GM23338 (cell line): ENCODE measurements at regions not wholly inside any gene's neighbourhood (a gene's known extent, or its start where the extent isn't known, plus 50 kb on each side); places are given as distances from the start of the nearest gene placed in this dataset.

Source experiments
- CTCF ChIP-seq, 2 experiments: fragments of 200-600 bp in 1 of 2; sonication (generic) in 1 of 2; conservative IDR thresholded peaks; 2 replicates each; pipeline versions ENCODE4 v1.5.1 to v1.6.1; 2016 to 2017; ENCODE audit warnings: antibody characterized with exemption in 2 of 2, low read depth in 2 of 2, mild to moderate bottlenecking in 2 of 2, moderate library complexity in 1 of 2
- EZH2 ChIP-seq: fragments of 200-600 bp; sonication (generic); IDR thresholded peaks from one replicate; pipeline ENCODE4 v1.8.0; 2017; ENCODE audit warnings: antibody characterized with exemption, mild to moderate bottlenecking, low read depth; ENCODE audit not compliant: unreplicated experiment
- EZH2phosphoT487 ChIP-seq: fragments of 200-600 bp; sonication (generic); IDR thresholded peaks from one replicate; pipeline ENCODE4 v1.8.1; 2018; ENCODE audit warnings: antibody characterized with exemption; ENCODE audit not compliant: unreplicated experiment
- POLR2AphosphoS5 ChIP-seq: IDR thresholded peaks from 2 replicates; pipeline ENCODE4 v1.6.1; 2016; ENCODE audit warnings: antibody characterized with exemption, low read depth
- REST ChIP-seq: IDR thresholded peaks from one replicate; pipeline ENCODE4 v1.6.1; 2018; ENCODE audit warnings: antibody characterized with exemption; ENCODE audit not compliant: unreplicated experiment
- ZNF331 ChIP-seq: fragments of 250-450 bp; sonication (Bioruptor Pico); IDR thresholded peaks from 2 replicates; pipeline ENCODE4 v1.5.0; 2020; ENCODE audit warnings: low read depth, mild to moderate bottlenecking, moderate library complexity

- peak; percentile 68 to 90 for TF ChIP-seq CTCF (conservative IDR thresholded peaks at IDR 0.05; ENCODE audit: low read depth in 2 of 2)
- TF ChIP-seq POLR2AphosphoS5 = no peak
- TF ChIP-seq EZH2 = no peak
- no peak for TF ChIP-seq EZH2phosphoT487
- no peak for TF ChIP-seq REST
- no peak for TF ChIP-seq ZNF331
These were observed 492.4 kb downstream of the PLCL1 start for GRCh38 chr2:198296665-198297308.
